ENCODE measurements at regions not wholly inside any gene's neighbourhood (a gene's known extent, or its start where the extent isn't known, plus 50 kb on each side); places are given as distances from the start of the nearest gene placed in this dataset.

- H3K9me3 ChIP-seq (ENCODE audit: control insufficient read depth in 4 of 4, insufficient read depth in 3 of 4, low read length in 3 of 4), result no peaks in the 10 kb centered on the region
- DNase-seq (no peak), ATAC-seq (ENCODE audit: insufficient read depth, low FRiP score) (no peak)
- no peak overlapping the region for H3K9ac ChIP-seq (ENCODE audit: insufficient read depth in 1 of 2, low read length in 2 of 2)
- H3K27ac ChIP-seq (ENCODE audit: low read depth in 1 of 2, low read length in 1 of 2), result no peak overlapping the region
- peaks cover 0 to 6% (median 0%) of the 10 kb centered on the region in 5 donors for H3K4me1 ChIP-seq (ENCODE audit: control insufficient read depth in 5 of 5, insufficient read depth in 5 of 5, low read length in 5 of 5)
- no peak overlapping the region for H3K4me3 ChIP-seq
- no peaks in the 10 kb centered on the region for H3K36me3 ChIP-seq (ENCODE audit: control insufficient read depth in 4 of 4, insufficient read depth in 4 of 4, low read length in 4 of 4)
- WGBS, 2 donors, result 68 to 76% methylated on average over 3 of the region's 3 CpGs
- no peaks in the 10 kb centered on the region for H3K27me3 ChIP-seq (ENCODE audit: control insufficient read depth in 3 of 3, insufficient read depth in 3 of 3, low read length in 2 of 3)
- TF ChIP-seq CTCF (IDR thresholded peaks at IDR 0.05; ENCODE audit: control extremely low read depth, extremely low read depth), result no peak
Measured at GRCh38 chr11:128346804-128347203, 240.6 kb downstream of the ETS1 start.

GRCh38 chr11:128345316-128345715 is 242.0 kb downstream of the ETS1 start:
- ATAC-seq (ENCODE audit: insufficient read depth, low FRiP score) (no peak), DNase-seq (no peak)
- H3K36me3 ChIP-seq (ENCODE audit: control insufficient read depth in 4 of 4, insufficient read depth in 4 of 4, low read length in 4 of 4), result no peaks in the 10 kb centered on the region
- no peak overlapping the region for H3K9ac ChIP-seq (ENCODE audit: insufficient read depth in 1 of 2, low read length in 2 of 2)
- H3K27me3 ChIP-seq (ENCODE audit: control insufficient read depth in 3 of 3, insufficient read depth in 3 of 3, low read length in 2 of 3), result no peaks in the 10 kb centered on the region
- TF ChIP-seq CTCF (IDR thresholded peaks at IDR 0.05; ENCODE audit: control extremely low read depth, extremely low read depth), result no peak
- H3K27ac ChIP-seq (ENCODE audit: low read depth in 1 of 2, low read length in 1 of 2), result no peak overlapping the region
- no peak overlapping the region for H3K4me3 ChIP-seq
- peaks cover 0 to 6% (median 2%) of the 10 kb centered on the region in 5 donors for H3K4me1 ChIP-seq (ENCODE audit: control insufficient read depth in 5 of 5, insufficient read depth in 5 of 5, low read length in 5 of 5)
- 80 to 94% methylated on average over 3 of the region's 3 CpGs for WGBS, 2 donors
- H3K9me3 ChIP-seq (ENCODE audit: control insufficient read depth in 4 of 4, insufficient read depth in 3 of 4, low read length in 3 of 4), result no peaks in the 10 kb centered on the region

GRCh38 chr11:128343870-128344269 is 243.5 kb downstream of the ETS1 start:
- H3K4me1 ChIP-seq (ENCODE audit: control insufficient read depth in 5 of 5, insufficient read depth in 5 of 5, low read length in 5 of 5), result peaks cover 0 to 6% (median 2%) of the 10 kb centered on the region in 5 donors
- TF ChIP-seq CTCF (IDR thresholded peaks at IDR 0.05; ENCODE audit: control extremely low read depth, extremely low read depth), result no peak
- no peak for ATAC-seq (ENCODE audit: insufficient read depth, low FRiP score)
- no peaks in the 10 kb centered on the region for H3K27me3 ChIP-seq (ENCODE audit: control insufficient read depth in 3 of 3, insufficient read depth in 3 of 3, low read length in 2 of 3)
- H3K27ac ChIP-seq (ENCODE audit: low read depth in 1 of 2, low read length in 1 of 2), result no peak overlapping the region
- no peak overlapping the region for H3K4me3 ChIP-seq
- H3K9me3 ChIP-seq (ENCODE audit: control insufficient read depth in 4 of 4, insufficient read depth in 3 of 4, low read length in 3 of 4), result no peaks in the 10 kb centered on the region
- no peak for DNase-seq
- H3K9ac ChIP-seq (ENCODE audit: insufficient read depth in 1 of 2, low read length in 2 of 2), result no peak overlapping the region
- H3K36me3 ChIP-seq (ENCODE audit: control insufficient read depth in 4 of 4, insufficient read depth in 4 of 4, low read length in 4 of 4), result no peaks in the 10 kb centered on the region
- WGBS, 2 donors, result 83 to 89% methylated on average over 4 of the region's 4 CpGs

GRCh38 chr11:128343135-128343514 is 244.2 kb downstream of the ETS1 start:
- WGBS, 2 donors, result 44 to 52% methylated on average over 2 of the region's 2 CpGs
- Histone ChIP-seq H3K4me1 (ENCODE audit: control insufficient read depth in 5 of 5, insufficient read depth in 5 of 5, low read length in 5 of 5) (peaks cover 0 to 6% (median 2%) of the 10 kb centered on the region in 5 donors), H3K27ac (ENCODE audit: low read depth in 1 of 2, low read length in 1 of 2) (peak overlapping the region; percentile 30 to 87), H3K9ac (ENCODE audit: insufficient read depth in 1 of 2, low read length in 2 of 2) (no peak overlapping the region), H3K27me3 (ENCODE audit: control insufficient read depth in 3 of 3, insufficient read depth in 3 of 3, low read length in 2 of 3) (no peaks in the 10 kb centered on the region), H3K9me3 (ENCODE audit: control insufficient read depth in 4 of 4, insufficient read depth in 3 of 4, low read length in 3 of 4) (no peaks in the 10 kb centered on the region), H3K36me3 (ENCODE audit: control insufficient read depth in 4 of 4, insufficient read depth in 4 of 4, low read length in 4 of 4) (no peaks in the 10 kb centered on the region), H3K4me3 (no peak overlapping the region)
- no peak for ATAC-seq (ENCODE audit: insufficient read depth, low FRiP score)
- no peak for TF ChIP-seq CTCF (IDR thresholded peaks at IDR 0.05; ENCODE audit: control extremely low read depth, extremely low read depth)
- no peak for DNase-seq
